Gastroesophageal sphincter (tissue), 3 donors: ENCODE measurements at regions not wholly inside any gene's neighbourhood (a gene's known extent, or its start where the extent isn't known, plus 50 kb on each side); places are given as distances from the start of the nearest gene placed in this dataset.

Source experiments
- CTCF ChIP-seq, 4 experiments: fragments of 200-600 bp in 2 of 4; fragments of 450-650 bp in 2 of 4; sonication (generic) in 1 of 4; IDR thresholded peaks; one replicate each; pipeline ENCODE4 v1.5.1; 2017 to 2019; ENCODE audit warnings: antibody characterized with exemption in 4 of 4, mild to moderate bottlenecking in 2 of 4, moderate library complexity in 2 of 4
- EP300 ChIP-seq: sonication (generic); formaldehyde crosslinking; IDR thresholded peaks from one replicate; pipeline ENCODE4 v1.6.1; 2017; ENCODE audit warnings: antibody characterized with exemption, mild to moderate bottlenecking
- POLR2A ChIP-seq, 2 donors: fragments of 450-650 bp; IDR thresholded peaks; one replicate each; pipeline ENCODE4 v1.6.1; 2017; ENCODE audit warnings: antibody characterized with exemption in 2 of 2, mild to moderate bottlenecking in 2 of 2, moderate library complexity in 1 of 2

DNA sequence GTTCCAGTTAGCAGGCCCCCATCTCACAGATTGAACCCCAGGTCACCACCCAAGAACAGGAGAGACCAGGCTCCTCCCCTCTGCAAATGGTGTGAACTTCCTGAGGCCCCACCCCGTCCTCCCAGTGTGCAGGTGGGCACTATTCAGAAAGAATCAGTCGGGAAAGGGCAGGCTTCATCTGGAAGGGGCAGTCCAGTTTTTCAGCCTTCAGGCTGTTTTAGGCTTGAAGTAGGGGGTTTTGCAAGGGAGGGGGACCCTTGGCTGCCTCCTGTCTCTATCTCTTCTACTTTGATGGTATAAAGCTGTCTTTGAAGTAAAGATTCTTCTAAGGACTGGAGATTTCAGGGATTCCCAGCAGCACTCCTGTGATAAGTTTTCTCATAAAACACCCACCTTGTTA, 267.6 kb downstream of the RND3 start:
- TF ChIP-seq POLR2A (IDR thresholded peaks at IDR 0.05) (no peak), CTCF (IDR thresholded peaks at IDR 0.05) (no peak), EP300 (no peak)
